Stimulated activated CD4-positive, alpha-beta T cell treated with anti-CD3 and anti-CD28 coated beads, Interleukin-1b, Interleukin-23, amount 100 ng/mL, for 48 hours (primary cell): ENCODE measurements at regions not wholly inside any gene's neighbourhood (a gene's known extent, or its start where the extent isn't known, plus 50 kb on each side); places are given as distances from the start of the nearest gene placed in this dataset.

Source experiments
- DNase-seq: peaks from one replicate; pipeline ENCODE4 v3.0.0-alpha.2; 2020

- DNase-seq, result no peak
Measured at GRCh38 chr2:51695531-51695930, 663.6 kb upstream of the NRXN1 start.

- no peak for DNase-seq
Measured at GRCh38 chr2:51693640-51694039, 661.7 kb upstream of the NRXN1 start.

- DNase-seq, result no peak
Measured at GRCh38 chr2:51681854-51682253, 649.9 kb upstream of the NRXN1 start.

GRCh38 chr2:51673628-51674027 lies 641.7 kb upstream of the NRXN1 start:
- DNase-seq, result no peak

- DNase-seq, result no peak
Measured at GRCh38 chr2:51667679-51668078, 635.7 kb upstream of the NRXN1 start.

- DNase-seq, result no peak
Measured at GRCh38 chr2:51662187-51662586, 630.3 kb upstream of the NRXN1 start.

GRCh38 chr2:51657849-51658248 lies 625.9 kb upstream of the NRXN1 start:
- DNase-seq, result no peak

- no peak for DNase-seq
Measured at GRCh38 chr2:51650769-51651168, 618.8 kb upstream of the NRXN1 start.

GRCh38 chr2:51649366-51649765 lies 617.4 kb upstream of the NRXN1 start:
- no peak for DNase-seq

- DNase-seq, result no peak
Measured at GRCh38 chr2:51638811-51639210, 606.9 kb upstream of the NRXN1 start.

- DNase-seq, result no peak
Measured at GRCh38 chr2:51633073-51633472, 601.1 kb upstream of the NRXN1 start.

GRCh38 chr2:51629406-51629805 lies 597.5 kb upstream of the NRXN1 start:
- no peak for DNase-seq

- no peak for DNase-seq
Measured at GRCh38 chr2:51628917-51629316, 597.0 kb upstream of the NRXN1 start.

GRCh38 chr2:51624995-51625394 lies 593.1 kb upstream of the NRXN1 start:
- no peak for DNase-seq

- DNase-seq, result no peak
Measured at GRCh38 chr2:51620796-51621195, 588.9 kb upstream of the NRXN1 start.

- no peak for DNase-seq
Measured at GRCh38 chr2:51619961-51620360, 588.0 kb upstream of the NRXN1 start.

GRCh38 chr2:51612387-51612786 lies 580.5 kb upstream of the NRXN1 start:
- DNase-seq, result no peak

GRCh38 chr2:51601706-51602105 lies 569.8 kb upstream of the NRXN1 start:
- no peak for DNase-seq

GRCh38 chr2:51597086-51597485 lies 565.2 kb upstream of the NRXN1 start:
- DNase-seq, result no peak

- no peak for DNase-seq
Measured at GRCh38 chr2:51595836-51596235, 563.9 kb upstream of the NRXN1 start.

GRCh38 chr2:51581636-51582267 lies 549.8 kb upstream of the NRXN1 start:
- DNase-seq, result no peak

GRCh38 chr2:51579412-51579811 lies 547.5 kb upstream of the NRXN1 start:
- no peak for DNase-seq

GRCh38 chr2:51575181-51575580 lies 543.2 kb upstream of the NRXN1 start:
- DNase-seq, result no peak

GRCh38 chr2:51559026-51559425 lies 527.1 kb upstream of the NRXN1 start:
- DNase-seq, result no peak

GRCh38 chr2:51553476-51553875 lies 521.5 kb upstream of the NRXN1 start:
- no peak for DNase-seq

- DNase-seq, result no peak
Measured at GRCh38 chr2:51535763-51536162, 503.8 kb upstream of the NRXN1 start.
